GM12801 (cell line): ENCODE measurements at regions not wholly inside any gene's neighbourhood (a gene's known extent, or its start where the extent isn't known, plus 50 kb on each side); places are given as distances from the start of the nearest gene placed in this dataset.

ENCODE experiments used
- TF ChIP-seq, protein P1 (sequence below): IDR thresholded peaks from one replicate; pipeline ENCODE4 v1.5.1; 2011; ENCODE audit warnings: control low read depth; ENCODE audit not compliant: insufficient read length; ENCODE audit errors: extremely low read depth

DNA sequence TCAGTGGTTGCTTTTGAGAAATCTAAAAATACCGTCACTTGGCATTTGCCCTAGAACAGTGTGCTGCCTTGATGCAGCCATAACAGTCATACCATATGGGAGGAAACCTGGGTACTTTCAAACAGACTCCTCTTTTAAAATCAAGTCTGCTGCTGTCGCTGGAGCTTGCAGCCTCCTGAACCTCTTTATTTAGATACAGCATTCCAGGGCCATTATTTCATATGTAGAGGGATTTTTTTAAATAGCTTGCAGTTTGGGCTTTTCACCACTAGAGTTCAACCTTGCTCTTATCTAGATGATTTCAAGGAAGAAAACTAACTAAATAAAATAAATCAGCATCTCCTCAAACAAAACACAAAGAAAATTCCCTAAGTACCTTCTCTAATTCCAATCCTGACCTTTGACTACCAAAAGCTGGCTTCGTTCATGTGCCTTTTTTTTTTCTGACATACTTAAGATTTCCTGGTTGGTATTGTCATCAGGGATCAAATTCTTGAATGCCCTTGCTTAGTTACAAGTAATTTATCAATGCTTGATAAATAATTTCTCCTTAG, 111.6 kb downstream of the KBTBD8 start:
- TF ChIP-seq, protein P1, sequence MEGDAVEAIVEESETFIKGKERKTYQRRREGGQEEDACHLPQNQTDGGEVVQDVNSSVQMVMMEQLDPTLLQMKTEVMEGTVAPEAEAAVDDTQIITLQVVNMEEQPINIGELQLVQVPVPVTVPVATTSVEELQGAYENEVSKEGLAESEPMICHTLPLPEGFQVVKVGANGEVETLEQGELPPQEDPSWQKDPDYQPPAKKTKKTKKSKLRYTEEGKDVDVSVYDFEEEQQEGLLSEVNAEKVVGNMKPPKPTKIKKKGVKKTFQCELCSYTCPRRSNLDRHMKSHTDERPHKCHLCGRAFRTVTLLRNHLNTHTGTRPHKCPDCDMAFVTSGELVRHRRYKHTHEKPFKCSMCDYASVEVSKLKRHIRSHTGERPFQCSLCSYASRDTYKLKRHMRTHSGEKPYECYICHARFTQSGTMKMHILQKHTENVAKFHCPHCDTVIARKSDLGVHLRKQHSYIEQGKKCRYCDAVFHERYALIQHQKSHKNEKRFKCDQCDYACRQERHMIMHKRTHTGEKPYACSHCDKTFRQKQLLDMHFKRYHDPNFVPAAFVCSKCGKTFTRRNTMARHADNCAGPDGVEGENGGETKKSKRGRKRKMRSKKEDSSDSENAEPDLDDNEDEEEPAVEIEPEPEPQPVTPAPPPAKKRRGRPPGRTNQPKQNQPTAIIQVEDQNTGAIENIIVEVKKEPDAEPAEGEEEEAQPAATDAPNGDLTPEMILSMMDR: no peak

DNA sequence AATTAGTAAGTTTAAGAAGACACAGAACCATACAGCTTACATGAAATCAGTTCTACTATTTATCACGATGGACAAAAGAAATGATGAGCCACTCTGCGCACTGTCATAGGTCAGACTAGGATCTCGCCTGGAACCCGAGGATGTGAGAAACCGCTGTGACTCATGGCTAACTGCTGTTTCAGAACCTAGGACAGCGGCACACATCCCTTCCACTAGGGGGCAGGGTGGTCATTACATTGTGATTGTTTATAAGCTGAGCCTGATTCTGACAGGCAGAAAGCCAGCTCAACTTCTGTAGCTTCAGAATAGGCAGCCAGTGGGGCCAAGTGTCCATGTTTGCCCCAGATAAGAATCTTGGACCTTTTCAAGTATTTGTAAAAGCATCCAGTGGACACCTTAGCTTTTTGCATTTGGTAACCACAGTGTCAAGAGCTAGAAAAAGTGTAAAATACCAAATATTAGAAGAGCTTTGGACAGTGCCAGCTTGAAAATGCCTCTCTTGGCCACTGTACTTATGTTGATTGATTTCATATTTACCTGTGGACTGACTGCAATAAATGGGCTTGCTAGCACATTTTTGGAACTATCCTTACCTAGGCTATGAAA, 115.8 kb downstream of the KBTBD8 start:
- TF ChIP-seq, protein P1: peak; percentile 91

DNA sequence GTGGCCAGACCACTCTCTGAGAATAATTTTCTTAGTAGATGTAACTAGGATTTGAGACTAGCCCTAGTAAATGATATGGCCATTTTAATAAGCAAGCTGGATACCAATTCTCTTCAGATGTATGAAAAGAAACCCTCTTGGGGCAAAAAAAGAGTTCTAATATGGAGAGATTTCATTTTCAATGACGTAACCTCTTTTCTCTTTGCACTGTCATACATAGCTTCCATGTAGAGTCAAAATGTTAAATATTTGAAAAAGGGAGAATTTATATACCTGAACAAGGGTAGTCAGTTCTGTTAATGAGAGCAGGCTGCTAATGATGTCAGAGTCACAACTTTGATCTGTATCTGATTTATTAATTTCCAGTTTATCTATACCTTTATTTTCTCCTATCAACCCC, 120.0 kb downstream of the KBTBD8 start:
- TF ChIP-seq, protein P1: no peak

DNA sequence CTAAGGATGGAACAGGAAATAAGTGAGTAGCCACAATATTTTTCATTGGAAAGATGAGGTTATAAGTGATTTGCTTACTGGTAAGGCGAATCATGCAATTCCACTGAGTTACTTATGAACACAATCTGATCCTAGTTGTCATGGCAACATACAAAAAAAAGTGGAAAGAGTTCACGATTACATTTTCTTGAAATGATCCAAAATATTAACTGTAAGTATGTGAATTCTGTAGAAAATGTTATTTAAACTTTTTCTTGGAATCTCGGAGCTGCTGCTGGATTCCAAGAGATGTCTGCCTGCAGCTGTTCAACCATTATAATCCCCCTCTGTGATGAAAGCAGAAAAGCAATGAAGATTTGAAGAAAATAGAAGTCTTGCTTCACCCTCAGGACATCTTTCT, 120.5 kb downstream of the KBTBD8 start:
- TF ChIP-seq, protein P1: no peak

DNA sequence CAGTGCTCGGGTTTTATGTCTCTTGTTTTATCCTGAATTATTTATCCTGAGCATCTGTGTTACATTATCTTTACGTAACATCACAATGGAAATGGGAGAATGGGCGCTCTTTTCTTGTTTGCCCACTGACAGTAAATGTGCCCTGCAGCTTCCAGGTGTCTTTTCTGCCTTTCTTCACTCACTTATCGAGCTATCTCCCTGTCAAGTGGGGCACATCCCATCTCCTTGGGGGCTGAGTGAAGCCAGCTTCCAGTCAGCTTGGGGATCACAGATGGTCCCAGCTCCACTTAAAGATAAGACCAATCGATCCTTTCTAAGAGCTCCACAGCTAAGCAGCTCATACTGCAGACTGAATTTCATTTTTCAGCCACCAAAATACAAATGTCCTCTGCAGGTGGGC, 125.8 kb downstream of the KBTBD8 start:
- TF ChIP-seq, protein P1: no peak

DNA sequence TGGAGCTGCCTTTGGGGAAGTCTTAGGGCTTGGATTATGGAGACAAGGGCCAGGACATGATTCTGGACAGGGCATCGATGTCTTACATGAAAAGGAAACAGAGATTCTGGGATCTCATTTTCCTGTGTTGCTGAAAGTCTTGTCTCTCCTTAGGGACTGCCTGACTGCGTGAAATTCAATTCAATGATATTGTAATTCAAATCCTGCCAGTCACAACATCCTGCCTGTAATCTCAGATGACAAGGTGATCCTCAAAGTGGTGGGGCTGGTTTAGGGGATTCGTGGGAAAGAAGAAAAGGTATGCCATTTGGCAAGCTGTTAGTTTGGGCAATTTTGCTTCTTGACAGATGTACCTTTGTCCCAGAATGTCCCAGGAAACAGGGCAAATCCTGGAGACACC, 129.1 kb downstream of the KBTBD8 start:
- TF ChIP-seq, protein P1: no peak

DNA sequence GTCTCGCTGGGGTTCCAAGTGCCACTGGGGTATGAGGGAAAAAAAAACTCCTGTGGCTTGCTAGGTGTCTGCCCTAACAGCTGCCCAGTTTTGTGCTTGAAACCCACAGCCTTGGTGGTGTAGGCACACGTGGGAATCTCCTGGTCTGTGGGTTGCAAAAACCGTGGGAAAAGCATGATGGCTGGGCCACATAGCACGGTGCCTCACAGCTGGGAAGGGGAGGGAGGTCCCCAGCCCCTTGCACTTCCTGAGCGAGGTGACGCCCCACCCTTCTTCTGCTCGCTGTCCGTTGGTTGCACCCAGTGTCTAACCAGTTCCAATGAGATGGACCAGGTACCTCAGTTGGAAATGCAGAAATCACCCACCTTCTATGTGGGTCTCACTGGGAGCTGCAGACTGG, 144.3 kb downstream of the KBTBD8 start:
- TF ChIP-seq, protein P1: no peak

DNA sequence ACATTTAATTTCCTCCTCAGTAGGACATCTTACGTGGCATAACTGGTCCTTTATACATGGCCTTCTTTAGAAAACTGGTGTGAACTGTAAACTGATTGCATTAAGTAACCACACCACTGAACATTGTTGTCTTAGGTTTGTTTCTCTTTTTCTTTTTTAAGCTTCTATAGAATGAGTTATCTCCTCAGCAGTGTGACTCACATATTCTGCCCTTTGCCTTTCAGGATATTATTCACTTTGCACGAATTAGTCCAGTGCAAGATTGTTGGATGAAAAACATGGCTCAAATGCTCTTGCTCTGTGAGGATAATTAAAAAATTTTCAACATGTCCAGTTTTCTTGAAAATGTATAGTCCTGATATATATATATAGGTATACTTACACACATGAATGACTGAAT, 147.6 kb downstream of the KBTBD8 start:
- TF ChIP-seq, protein P1: no peak
